ENCODE measurements at regions not wholly inside any gene's neighbourhood (a gene's known extent, or its start where the extent isn't known, plus 50 kb on each side); places are given as distances from the start of the nearest gene placed in this dataset.

DNA sequence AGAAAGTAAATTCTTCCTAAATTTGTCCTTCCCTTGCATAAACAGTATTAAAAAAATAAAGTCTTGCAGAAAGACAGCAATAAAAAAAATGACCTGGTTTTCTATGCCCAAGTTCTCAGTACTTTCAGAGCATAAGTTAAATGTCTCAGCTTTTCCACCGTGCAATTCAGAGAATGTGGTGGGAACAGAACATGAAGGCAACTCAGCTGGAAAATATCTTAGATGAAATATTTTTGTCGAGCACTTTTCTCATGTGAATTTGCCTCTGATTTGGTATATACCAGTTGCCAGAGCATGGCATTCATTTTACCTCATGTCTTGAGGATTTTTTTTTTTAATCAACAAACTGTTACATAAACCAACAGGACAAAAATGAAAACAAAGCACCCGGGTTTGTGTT, 176.1 kb downstream of the CETN3 start:
- Histone ChIP-seq H3K4me3 (ENCODE audit: low read depth, low read length) (no peak overlapping the region), H3K9me3 (ENCODE audit: control insufficient read depth, low read length) (no peaks in the 10 kb centered on the region), H2AFZ (no peak overlapping the region), H3K79me2 (no peaks in the 10 kb centered on the region), H3K27ac (no peak overlapping the region), H3K9ac (no peak overlapping the region), H3K27me3 (ENCODE audit: control insufficient read depth, insufficient read depth, low read length) (no peaks in the 10 kb centered on the region), H3K4me2 (ENCODE audit: low read length) (no peak overlapping the region), H3K4me1 (no peaks in the 10 kb centered on the region), H3K36me3 (ENCODE audit: control insufficient read depth, insufficient read depth, low read length) (no peaks in the 10 kb centered on the region)
- TF ChIP-seq, protein P1, sequence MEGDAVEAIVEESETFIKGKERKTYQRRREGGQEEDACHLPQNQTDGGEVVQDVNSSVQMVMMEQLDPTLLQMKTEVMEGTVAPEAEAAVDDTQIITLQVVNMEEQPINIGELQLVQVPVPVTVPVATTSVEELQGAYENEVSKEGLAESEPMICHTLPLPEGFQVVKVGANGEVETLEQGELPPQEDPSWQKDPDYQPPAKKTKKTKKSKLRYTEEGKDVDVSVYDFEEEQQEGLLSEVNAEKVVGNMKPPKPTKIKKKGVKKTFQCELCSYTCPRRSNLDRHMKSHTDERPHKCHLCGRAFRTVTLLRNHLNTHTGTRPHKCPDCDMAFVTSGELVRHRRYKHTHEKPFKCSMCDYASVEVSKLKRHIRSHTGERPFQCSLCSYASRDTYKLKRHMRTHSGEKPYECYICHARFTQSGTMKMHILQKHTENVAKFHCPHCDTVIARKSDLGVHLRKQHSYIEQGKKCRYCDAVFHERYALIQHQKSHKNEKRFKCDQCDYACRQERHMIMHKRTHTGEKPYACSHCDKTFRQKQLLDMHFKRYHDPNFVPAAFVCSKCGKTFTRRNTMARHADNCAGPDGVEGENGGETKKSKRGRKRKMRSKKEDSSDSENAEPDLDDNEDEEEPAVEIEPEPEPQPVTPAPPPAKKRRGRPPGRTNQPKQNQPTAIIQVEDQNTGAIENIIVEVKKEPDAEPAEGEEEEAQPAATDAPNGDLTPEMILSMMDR (IDR thresholded peaks at IDR 0.05): no peak

DNA sequence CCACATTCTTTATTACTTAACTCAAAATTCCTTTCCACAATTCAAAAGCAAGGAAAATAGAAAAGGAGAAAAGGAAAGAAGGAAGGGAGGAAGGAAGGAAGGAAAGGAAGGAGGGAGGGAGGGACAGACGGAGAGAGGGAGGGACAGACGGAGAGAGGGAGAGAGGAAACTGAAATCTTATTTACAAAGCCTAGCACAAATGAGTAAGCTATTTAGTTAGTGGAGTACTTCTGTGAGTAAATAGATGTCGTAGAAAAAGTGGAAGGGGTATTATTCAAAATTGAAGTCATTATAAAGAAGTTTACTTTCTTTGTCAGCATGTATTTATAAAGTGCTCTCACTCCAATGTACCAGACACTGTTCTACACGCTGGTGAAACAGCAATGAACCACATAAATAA, 177.9 kb downstream of the CETN3 start:
- H3K4me1 ChIP-seq: no peaks in the 10 kb centered on the region
- no peaks in the 10 kb centered on the region for H3K9me3 ChIP-seq (ENCODE audit: control insufficient read depth, low read length)
- H3K9ac ChIP-seq: no peak overlapping the region
- no peak overlapping the region for H2AFZ ChIP-seq
- H3K27ac ChIP-seq: no peak overlapping the region
- no peaks in the 10 kb centered on the region for H3K79me2 ChIP-seq
- no peak overlapping the region for H3K4me2 ChIP-seq (ENCODE audit: low read length)
- no peak overlapping the region for H3K4me3 ChIP-seq (ENCODE audit: low read depth, low read length)
- TF ChIP-seq, protein P1 (IDR thresholded peaks at IDR 0.05): no peak
- no peaks in the 10 kb centered on the region for H3K27me3 ChIP-seq (ENCODE audit: control insufficient read depth, insufficient read depth, low read length)
- H3K36me3 ChIP-seq (ENCODE audit: control insufficient read depth, insufficient read depth, low read length): no peaks in the 10 kb centered on the region

DNA sequence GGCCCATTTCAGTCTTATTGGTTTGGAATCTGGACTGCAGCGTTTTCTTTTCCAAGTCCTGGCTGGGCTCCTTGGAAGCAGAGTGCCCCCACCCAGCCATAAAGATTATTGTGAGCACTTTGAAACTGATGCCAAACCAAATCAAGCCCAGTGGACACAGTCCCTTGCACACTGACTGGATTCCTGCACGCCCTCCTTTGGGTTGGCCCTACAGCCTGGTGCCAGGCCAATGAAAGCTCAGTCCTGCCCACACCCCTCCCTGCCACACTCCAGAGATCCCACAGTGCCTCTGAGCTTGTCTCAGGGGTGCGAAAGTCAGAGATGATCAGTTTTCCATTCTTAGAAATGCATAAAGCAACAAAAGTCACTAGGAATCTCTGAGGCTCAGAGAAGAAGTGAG, 181.9 kb downstream of the CETN3 start:
- Histone ChIP-seq H3K4me3 (ENCODE audit: low read depth, low read length) (no peak overlapping the region), H3K4me2 (ENCODE audit: low read length) (no peak overlapping the region), H3K36me3 (ENCODE audit: control insufficient read depth, insufficient read depth, low read length) (no peaks in the 10 kb centered on the region), H3K9ac (no peak overlapping the region), H3K79me2 (no peaks in the 10 kb centered on the region), H2AFZ (no peak overlapping the region), H3K4me1 (no peaks in the 10 kb centered on the region), H3K27me3 (ENCODE audit: control insufficient read depth, insufficient read depth, low read length) (no peaks in the 10 kb centered on the region), H3K27ac (no peak overlapping the region), H3K9me3 (ENCODE audit: control insufficient read depth, low read length) (no peaks in the 10 kb centered on the region)
- TF ChIP-seq, protein P1 (IDR thresholded peaks at IDR 0.05): no peak

DNA sequence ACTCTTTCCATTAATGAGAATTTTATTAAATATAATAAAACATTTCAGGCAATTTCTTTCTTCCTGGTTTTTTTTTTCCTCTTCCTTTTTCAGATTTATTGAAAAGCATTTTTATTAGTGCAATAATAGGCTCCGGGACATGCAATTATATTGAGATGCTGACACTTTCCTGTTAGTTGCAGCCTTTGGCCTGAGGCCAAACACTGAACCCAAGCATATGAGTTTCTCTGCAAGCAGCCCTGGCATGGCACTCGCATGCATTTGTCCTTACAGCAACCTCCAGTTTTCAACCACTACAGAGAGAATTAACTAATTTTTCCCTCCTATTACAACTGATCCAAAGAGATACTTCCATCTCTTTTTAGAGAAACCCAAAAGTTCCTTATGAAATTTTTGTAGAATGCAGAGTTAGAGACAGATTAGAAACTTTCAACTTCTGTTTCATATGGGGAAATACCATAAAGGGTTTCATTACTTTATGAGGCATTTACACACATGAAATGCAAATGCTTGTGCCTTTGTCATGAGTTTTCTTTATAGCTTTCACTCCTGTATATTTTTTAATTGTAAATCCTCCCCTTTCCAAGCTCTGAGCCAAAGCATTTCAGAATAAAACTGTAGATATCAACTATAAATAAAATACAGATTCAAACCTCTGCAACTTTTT, 183.0 kb downstream of the CETN3 start:
- H3K9ac ChIP-seq: no peak overlapping the region
- TF ChIP-seq, protein P1 (IDR thresholded peaks at IDR 0.05): no peak
- H3K4me2 ChIP-seq (ENCODE audit: low read length): no peak overlapping the region
- H2AFZ ChIP-seq: no peak overlapping the region
- no peaks in the 10 kb centered on the region for H3K27me3 ChIP-seq (ENCODE audit: control insufficient read depth, insufficient read depth, low read length)
- no peaks in the 10 kb centered on the region for H3K4me1 ChIP-seq
- no peak overlapping the region for H3K27ac ChIP-seq
- H3K9me3 ChIP-seq (ENCODE audit: control insufficient read depth, low read length): no peaks in the 10 kb centered on the region
- H3K4me3 ChIP-seq (ENCODE audit: low read depth, low read length): no peak overlapping the region
- no peaks in the 10 kb centered on the region for H3K79me2 ChIP-seq
- H3K36me3 ChIP-seq (ENCODE audit: control insufficient read depth, insufficient read depth, low read length): no peaks in the 10 kb centered on the region

DNA sequence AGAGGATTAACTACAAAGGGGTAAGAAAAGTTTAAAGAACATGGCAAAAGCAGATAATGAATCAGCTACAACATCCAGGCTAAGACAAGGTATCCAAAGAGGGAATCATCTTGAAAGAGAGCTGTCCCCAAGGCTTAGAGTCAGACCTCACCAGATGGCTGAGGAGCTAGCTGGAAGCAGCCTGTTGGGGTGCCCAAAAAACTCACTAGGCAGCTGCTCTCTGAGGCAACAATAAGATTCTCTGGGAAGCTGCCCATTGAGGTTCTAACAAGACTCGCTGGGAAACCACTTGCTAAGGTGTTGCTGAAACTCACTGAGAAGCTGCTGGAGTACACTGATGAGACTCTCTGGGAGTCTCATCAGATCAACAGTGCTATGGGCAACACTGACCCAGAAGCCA, 185.2 kb downstream of the CETN3 start:
- TF ChIP-seq, protein P1 (IDR thresholded peaks at IDR 0.05): no peak
- no peak overlapping the region for H3K27ac ChIP-seq
- no peaks in the 10 kb centered on the region for H3K36me3 ChIP-seq (ENCODE audit: control insufficient read depth, insufficient read depth, low read length)
- no peaks in the 10 kb centered on the region for H3K9me3 ChIP-seq (ENCODE audit: control insufficient read depth, low read length)
- no peak overlapping the region for H2AFZ ChIP-seq
- H3K9ac ChIP-seq: no peak overlapping the region
- no peaks in the 10 kb centered on the region for H3K4me1 ChIP-seq
- no peaks in the 10 kb centered on the region for H3K27me3 ChIP-seq (ENCODE audit: control insufficient read depth, insufficient read depth, low read length)
- H3K4me2 ChIP-seq (ENCODE audit: low read length): no peak overlapping the region
- H3K79me2 ChIP-seq: no peaks in the 10 kb centered on the region
- H3K4me3 ChIP-seq (ENCODE audit: low read depth, low read length): no peak overlapping the region

All from parathyroid adenoma (tissue), 2 donors.